ENCODE measurements at regions not wholly inside any gene's neighbourhood (a gene's known extent, or its start where the extent isn't known, plus 50 kb on each side); places are given as distances from the start of the nearest gene placed in this dataset.

DNA sequence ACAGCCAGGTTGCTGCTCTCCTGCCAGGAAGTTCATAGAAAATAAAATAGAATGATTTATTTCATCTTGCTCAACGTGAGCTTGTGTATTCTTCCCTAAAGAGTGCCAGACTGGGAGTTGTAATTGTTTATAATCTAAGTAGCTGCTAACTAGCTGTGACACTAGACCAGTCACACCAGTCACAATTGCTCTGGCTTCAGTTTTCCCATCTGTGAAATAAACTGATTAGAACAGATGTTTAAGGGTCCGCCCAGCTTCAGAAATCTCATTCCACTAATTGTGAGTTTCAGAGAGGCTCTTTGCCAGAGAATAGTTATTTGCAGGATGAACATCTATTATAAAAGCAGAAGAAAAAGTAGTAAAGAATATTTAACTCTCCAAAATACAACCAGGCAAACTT, 55.6 kb upstream of the ZDHHC17 start:
- no peak overlapping the region for H3K4me3 ChIP-seq (ENCODE audit: low read depth, low read length)
- no peak for DNase-seq (ENCODE audit: low read depth)
- TF ChIP-seq, protein P1, sequence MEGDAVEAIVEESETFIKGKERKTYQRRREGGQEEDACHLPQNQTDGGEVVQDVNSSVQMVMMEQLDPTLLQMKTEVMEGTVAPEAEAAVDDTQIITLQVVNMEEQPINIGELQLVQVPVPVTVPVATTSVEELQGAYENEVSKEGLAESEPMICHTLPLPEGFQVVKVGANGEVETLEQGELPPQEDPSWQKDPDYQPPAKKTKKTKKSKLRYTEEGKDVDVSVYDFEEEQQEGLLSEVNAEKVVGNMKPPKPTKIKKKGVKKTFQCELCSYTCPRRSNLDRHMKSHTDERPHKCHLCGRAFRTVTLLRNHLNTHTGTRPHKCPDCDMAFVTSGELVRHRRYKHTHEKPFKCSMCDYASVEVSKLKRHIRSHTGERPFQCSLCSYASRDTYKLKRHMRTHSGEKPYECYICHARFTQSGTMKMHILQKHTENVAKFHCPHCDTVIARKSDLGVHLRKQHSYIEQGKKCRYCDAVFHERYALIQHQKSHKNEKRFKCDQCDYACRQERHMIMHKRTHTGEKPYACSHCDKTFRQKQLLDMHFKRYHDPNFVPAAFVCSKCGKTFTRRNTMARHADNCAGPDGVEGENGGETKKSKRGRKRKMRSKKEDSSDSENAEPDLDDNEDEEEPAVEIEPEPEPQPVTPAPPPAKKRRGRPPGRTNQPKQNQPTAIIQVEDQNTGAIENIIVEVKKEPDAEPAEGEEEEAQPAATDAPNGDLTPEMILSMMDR (IDR thresholded peaks at IDR 0.05; ENCODE audit: low read depth, low read length, missing control alignments), result no peak

DNA sequence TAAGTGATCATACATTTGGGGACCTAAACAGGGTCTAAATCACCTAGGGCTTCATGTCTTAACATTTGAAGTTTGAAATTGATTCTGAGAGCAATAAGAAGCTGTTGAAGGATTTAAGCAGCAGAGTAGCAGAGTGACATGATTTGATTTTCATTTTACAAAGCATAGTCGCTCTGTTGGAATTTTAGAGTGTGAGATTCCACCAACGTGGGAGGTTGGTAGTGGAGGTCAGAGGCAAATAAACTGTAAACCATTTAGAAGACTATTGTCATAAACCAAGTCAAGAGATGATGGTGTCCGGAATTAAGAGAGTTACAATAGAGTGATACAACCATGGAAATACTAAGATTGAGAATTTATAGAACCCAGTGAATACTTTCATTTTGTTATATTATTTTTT, 52.7 kb upstream of the ZDHHC17 start:
- no peak for DNase-seq (ENCODE audit: low read depth)
- H3K4me3 ChIP-seq (ENCODE audit: low read depth, low read length), result no peak overlapping the region
- TF ChIP-seq, protein P1 (IDR thresholded peaks at IDR 0.05; ENCODE audit: low read depth, low read length, missing control alignments), result no peak

DNA sequence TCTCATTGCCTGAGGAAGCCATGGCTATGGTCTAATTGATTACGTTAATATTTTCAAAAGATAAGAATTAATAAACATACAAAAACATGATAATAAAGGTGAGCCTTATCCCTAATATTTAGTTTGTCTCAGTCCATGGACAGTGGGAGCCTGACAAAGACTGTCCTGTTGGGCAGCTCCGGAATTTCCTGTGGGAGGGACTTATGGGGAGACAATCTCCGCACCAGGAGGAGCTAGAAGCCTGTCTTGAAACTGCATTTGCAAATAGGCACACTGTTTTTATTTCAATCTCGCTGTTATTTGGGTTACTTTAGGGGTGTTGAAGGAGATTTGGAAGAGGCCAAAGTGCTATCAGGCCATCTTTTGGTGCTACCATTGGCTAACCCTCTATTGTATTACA, 50.8 kb upstream of the ZDHHC17 start:
- H3K4me3 ChIP-seq (ENCODE audit: low read depth, low read length), result no peak overlapping the region
- no peak for DNase-seq (ENCODE audit: low read depth)

DNA sequence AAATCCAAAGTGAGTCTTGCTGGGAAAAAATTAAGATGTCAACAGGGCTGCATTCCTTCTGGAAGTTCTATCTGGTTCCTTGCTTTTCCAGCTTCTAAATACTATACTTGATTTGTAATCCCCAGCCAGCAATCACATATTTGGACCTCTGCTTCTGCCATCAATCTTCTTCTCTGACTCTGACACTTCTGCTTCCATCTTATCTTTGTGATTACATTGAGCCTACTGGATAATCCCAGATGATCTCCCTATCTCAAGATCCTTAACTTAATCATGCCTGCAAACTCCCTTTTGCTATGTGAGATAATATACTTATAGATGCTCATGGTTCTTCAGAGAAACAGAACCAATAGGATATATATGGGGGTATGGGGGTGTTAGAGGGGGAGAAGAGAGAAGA, 49.9 kb upstream of the ZDHHC17 start:
- DNase-seq (ENCODE audit: low read depth), result no peak
- no peak overlapping the region for H3K4me3 ChIP-seq (ENCODE audit: low read depth, low read length)
- TF ChIP-seq, protein P1 (IDR thresholded peaks at IDR 0.05; ENCODE audit: low read depth, low read length, missing control alignments), result no peak

More for the DNA sequence above, 50.8 kb upstream of the ZDHHC17 start:
- TF ChIP-seq, protein P1 (IDR thresholded peaks at IDR 0.05; ENCODE audit: low read depth, low read length, missing control alignments), result no peak
